Renal pelvis (tissue), 1 donor: ENCODE measurements at regions not wholly inside any gene's neighbourhood (a gene's known extent, or its start where the extent isn't known, plus 50 kb on each side); places are given as distances from the start of the nearest gene placed in this dataset.

Source experiments
- DNase-seq: peaks from one replicate; pipeline ENCODE4 v3.0.0-alpha.2; 2013

GRCh38 chr17:69764146-69764545 is 310.9 kb upstream of the KCNJ16 start:
- no peak for DNase-seq

GRCh38 chr17:69769050-69769449 is 306.0 kb upstream of the KCNJ16 start:
- no peak for DNase-seq

- no peak for DNase-seq
These were observed 301.9 kb upstream of the KCNJ16 start for GRCh38 chr17:69773081-69773480.

GRCh38 chr17:69779378-69780214 is 295.4 kb upstream of the KCNJ16 start:
- no peak for DNase-seq

GRCh38 chr17:69783865-69784264 is 291.2 kb upstream of the KCNJ16 start:
- no peak for DNase-seq

- DNase-seq = no peak
These were observed 286.1 kb upstream of the KCNJ16 start for GRCh38 chr17:69788957-69789356.

GRCh38 chr17:69796078-69796477 is 278.9 kb upstream of the KCNJ16 start:
- no peak for DNase-seq

- no peak for DNase-seq
These were observed 274.2 kb upstream of the KCNJ16 start for GRCh38 chr17:69800870-69801269.

GRCh38 chr17:69801368-69801767 is 273.7 kb upstream of the KCNJ16 start:
- DNase-seq = no peak

- DNase-seq = no peak
These were observed 272.8 kb upstream of the KCNJ16 start for GRCh38 chr17:69802045-69802740.

- DNase-seq = no peak
These were observed 265.7 kb upstream of the KCNJ16 start for GRCh38 chr17:69809331-69809730.

- DNase-seq = no peak
These were observed 264.6 kb upstream of the KCNJ16 start for GRCh38 chr17:69810326-69810965.

- DNase-seq = no peak
These were observed 262.7 kb upstream of the KCNJ16 start for GRCh38 chr17:69812240-69812837.

- DNase-seq = no peak
These were observed 261.0 kb upstream of the KCNJ16 start for GRCh38 chr17:69814031-69814430.

- no peak for DNase-seq
These were observed 259.6 kb upstream of the KCNJ16 start for GRCh38 chr17:69815406-69815805.

- no peak for DNase-seq
These were observed 256.6 kb upstream of the KCNJ16 start for GRCh38 chr17:69818467-69818866.

GRCh38 chr17:69819316-69820087 is 255.5 kb upstream of the KCNJ16 start:
- no peak for DNase-seq

- no peak for DNase-seq
These were observed 254.1 kb upstream of the KCNJ16 start for GRCh38 chr17:69820876-69821473.

GRCh38 chr17:69822314-69822875 is 252.6 kb upstream of the KCNJ16 start:
- DNase-seq = no peak

- DNase-seq = no peak
These were observed 246.9 kb upstream of the KCNJ16 start for GRCh38 chr17:69828087-69828486.

GRCh38 chr17:69834494-69834893 is 240.5 kb upstream of the KCNJ16 start:
- no peak for DNase-seq
